GM21367 (cell line): ENCODE measurements at regions not wholly inside any gene's neighbourhood (a gene's known extent, or its start where the extent isn't known, plus 50 kb on each side); places are given as distances from the start of the nearest gene placed in this dataset.

Experiments used
- ATAC-seq: cut with Tn5 transposase; IDR thresholded peaks from one replicate; pipeline ENCODE4 v1.9.1; 2021; ENCODE audit not compliant: unreplicated experiment

GRCh38 chr5:89759802-89760201 lies 649.8 kb downstream of the CETN3 start:
- ATAC-seq = no peak

GRCh38 chr5:89758146-89758545 lies 651.4 kb downstream of the CETN3 start:
- ATAC-seq = no peak

GRCh38 chr5:89756955-89757354 lies 652.6 kb downstream of the CETN3 start:
- no peak for ATAC-seq

DNA sequence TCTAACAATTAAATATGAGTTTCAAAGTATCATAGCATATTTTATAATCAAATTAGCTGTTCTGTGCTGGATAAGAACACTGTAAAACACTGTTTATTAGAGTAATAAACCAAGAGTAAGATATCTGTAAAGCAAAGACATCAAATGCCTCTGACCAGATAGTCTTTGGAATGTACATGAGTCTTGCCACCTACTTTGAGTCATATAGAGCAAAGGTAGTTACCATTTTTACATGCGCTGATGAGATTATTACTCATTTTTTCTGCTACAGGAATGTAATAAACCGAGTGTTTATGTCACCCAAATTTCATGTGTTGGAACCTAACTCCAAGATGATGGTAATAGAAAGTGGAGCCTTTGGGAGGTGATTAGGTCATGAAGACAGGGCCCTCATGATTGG lies 654.5 kb downstream of the CETN3 start:
- no peak for ATAC-seq

DNA sequence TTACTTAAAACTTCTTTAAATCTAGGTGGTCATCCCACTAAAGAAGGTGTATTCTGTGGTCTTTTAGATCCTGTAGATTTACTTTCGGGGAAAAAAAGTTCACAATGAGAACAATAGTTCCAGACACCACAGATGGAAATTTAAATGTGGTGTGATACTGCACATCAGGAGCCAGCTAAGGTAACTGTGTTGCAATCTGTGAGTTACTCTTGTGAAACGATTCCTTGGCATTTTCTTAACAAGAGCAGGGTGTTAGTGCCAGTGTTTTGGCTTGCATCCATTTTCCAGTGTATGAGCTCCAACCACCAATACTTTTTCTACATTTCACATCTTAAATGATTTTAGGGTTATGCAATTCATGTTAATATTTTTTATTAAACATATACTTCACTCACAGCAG lies 674.5 kb downstream of the CETN3 start:
- ATAC-seq = no peak

- ATAC-seq = no peak
These were observed 675.8 kb downstream of the CETN3 start for GRCh38 chr5:89733772-89734171.

- no peak for ATAC-seq
These were observed 679.8 kb downstream of the CETN3 start for GRCh38 chr5:89729623-89730301.

DNA sequence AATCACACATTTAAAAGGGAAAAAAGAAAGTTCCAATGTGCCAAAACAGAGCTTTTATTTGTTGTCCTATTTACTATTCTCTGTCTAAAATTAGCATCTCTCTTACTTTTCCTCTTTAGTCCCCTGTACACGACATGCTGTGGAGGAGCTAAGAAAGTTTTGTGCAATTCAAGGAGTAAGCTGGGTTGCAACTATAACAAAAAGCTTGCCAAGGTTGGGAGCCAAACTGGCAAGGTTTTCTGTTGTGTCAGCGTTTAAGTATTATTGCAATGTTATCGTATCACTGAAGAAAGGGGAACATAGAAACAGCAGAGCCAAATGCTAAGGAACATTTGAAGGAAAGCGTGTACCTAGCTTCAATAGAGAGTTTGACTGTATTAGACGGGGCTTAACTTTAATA lies 680.8 kb downstream of the CETN3 start:
- ATAC-seq = no peak

DNA sequence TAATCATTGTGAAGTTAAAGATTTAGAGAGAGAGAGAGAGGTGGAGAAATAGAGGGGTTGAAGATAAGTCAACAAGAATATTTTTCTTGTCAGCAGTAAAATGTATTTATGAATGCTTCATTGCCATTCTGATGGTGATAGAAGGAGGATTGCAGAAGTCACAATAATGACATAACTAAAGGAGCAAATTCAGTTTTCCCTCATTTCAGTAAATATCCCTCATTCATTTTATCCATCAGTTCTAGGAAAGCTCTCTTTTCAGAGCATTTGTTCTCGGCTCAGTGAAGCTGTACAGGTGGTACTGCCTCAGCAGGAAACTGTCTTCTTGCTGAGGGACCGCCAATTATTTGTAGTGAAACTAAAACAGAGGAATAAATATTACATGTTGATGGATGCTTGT lies 681.4 kb downstream of the CETN3 start:
- ATAC-seq = no peak

DNA sequence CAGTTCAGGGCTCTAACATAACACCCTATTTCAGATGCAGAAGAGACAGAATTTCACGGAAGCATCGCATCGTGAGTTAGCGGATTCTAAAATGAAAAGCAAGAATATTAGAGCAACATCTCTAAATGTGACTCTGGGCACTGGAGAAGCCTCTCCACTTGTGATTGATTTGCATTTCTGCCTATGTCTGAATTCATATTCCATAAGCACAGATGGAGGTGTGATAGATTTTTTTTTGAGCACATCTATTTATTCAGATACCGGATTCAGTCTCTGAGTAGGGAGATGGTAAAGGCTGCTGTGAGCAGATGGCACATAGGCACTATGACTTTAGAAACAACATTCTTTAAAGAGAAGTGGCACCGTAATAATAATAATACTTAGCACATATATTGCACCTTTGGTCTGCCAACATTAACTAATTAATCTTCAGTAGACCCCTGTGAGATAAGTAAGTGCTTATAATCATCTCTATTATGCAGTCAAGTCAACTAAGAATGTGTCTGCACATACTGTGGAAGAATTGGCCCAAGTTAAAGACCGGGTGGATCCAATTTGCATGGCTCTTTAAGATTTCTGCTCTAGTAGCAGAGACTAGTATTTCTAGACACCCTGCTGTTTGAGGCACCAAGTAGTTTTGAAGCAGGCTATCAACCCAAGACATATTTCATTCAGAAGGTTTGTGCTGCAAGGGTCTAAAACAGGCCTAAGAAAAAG lies 685.0 kb downstream of the CETN3 start:
- no peak for ATAC-seq

GRCh38 chr5:89723907-89724306 lies 685.6 kb downstream of the CETN3 start:
- no peak for ATAC-seq

- ATAC-seq = no peak
These were observed 687.0 kb downstream of the CETN3 start for GRCh38 chr5:89722538-89722937.

DNA sequence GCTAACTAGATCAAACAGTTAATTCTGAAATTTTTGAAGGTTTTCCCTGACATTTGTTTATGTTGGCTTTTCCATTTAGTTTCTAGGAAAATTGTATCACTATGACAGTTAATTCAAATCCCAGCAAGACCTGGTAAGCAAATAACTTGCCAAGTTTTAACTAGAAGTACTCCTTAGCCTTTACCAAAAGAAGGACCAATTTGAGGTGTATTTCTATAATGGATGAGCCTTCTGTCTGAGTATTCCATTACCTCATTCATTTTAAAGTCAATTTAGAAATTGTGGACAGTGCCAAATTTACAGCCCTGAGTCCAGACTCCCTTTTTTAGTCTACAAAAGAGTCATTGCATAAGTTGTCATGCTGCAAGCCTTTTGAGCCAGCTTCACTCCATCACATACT lies 687.6 kb downstream of the CETN3 start:
- no peak for ATAC-seq

- no peak for ATAC-seq
These were observed 688.2 kb downstream of the CETN3 start for GRCh38 chr5:89721353-89721752.

GRCh38 chr5:89712134-89712700 lies 697.3 kb downstream of the CETN3 start:
- ATAC-seq = no peak

DNA sequence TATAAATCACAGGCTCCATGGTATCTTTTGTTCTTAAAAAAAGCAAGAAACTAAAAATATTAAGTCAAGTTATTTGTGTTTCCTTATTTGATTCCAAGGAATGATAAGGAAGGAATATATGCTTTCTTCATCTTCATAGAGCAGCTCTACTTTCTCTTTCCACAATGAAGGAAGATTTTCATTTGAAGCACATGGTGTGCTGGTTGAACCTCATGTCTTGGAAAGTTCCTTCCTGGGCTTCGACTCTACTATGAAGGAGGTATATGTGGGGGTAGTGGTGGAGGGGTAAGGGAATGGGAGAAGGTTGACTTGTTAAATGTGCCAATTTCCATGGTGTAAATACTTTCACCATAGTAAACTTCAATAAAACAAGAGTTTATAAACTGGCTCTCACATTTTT lies 698.0 kb downstream of the CETN3 start:
- no peak for ATAC-seq

DNA sequence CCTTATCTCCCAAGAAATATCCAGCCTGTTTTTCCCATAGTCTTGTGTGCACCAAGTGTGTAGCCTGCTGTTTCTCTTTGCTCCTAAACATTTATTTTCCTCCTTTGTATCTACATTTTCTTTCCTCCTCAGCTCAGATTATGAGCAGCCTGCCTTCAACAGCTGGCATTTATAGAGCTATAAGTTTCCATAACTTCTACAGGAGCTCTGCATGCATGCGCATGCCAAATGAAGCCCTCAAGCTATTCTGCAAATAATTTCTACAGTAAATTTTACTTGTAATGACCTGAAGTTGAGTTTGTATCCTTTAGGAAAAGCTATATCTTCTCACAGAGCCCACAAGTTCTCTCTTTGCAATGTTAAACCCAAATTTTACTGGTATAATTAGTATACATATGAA lies 699.5 kb downstream of the CETN3 start:
- no peak for ATAC-seq

DNA sequence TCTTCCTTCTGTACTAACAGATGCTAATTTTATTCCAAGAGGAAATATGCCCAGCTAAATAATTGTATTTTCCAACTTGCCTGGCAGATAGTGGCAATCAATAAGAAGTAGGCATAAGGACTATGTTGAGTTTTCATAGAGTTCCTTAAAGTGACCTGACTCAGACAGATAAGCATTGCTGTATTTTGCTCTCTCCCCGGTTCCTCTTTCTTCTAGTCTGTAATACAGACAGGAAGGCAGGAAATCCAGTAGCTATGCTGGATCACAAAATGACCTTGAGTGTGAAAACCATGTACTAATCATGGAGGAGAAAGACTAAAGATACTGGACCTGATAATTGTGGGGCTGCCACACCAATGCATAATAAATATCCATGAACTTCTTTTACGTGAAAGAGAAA lies 701.7 kb downstream of the CETN3 start:
- ATAC-seq = no peak

- no peak for ATAC-seq
These were observed 702.8 kb downstream of the CETN3 start for GRCh38 chr5:89706731-89707130.

DNA sequence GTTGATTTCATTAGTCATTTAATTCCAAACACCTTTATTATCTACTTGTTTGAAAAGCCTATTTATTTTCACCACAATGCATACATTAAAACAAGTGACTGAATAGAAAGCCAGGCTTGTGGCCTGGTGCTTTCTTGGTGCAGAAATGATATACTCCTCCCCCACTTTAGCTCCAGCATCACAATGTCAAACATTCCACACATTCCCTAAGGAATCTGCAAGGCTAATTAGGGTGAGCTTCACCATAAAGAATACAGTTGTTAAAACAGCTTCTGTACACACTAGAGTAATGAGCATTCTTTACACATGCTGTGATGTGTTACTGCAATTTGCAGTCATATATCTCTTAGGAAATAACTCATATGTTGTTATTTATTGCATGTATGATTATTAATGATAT lies 705.7 kb downstream of the CETN3 start:
- no peak for ATAC-seq

GRCh38 chr5:89698028-89698427 lies 711.5 kb downstream of the CETN3 start:
- ATAC-seq = no peak

DNA sequence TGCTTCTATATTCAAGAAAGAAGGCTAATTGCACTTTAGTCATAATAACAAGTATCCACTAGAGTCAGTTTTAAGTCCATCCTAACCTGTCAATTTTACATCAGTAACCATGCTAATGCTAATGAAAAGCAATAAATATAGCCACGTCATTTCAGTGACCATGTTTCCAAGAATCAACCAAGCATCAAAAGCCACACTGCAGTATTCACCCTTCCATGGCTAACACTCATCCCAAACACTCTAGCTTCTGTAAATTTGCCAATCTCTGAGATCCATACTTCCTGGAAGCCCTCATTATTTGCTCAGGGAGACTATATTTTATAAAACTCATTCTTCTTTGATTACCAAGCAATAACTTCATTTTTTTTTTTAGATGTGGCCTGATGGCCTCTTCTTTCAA lies 712.0 kb downstream of the CETN3 start:
- no peak for ATAC-seq

GRCh38 chr5:89695371-89695770 lies 714.2 kb downstream of the CETN3 start:
- ATAC-seq = no peak
